GM21737 (cell line): ENCODE measurements at regions not wholly inside any gene's neighbourhood (a gene's known extent, or its start where the extent isn't known, plus 50 kb on each side); places are given as distances from the start of the nearest gene placed in this dataset.
"Not testable (repeated sequence)": the region's sequence is repeated elsewhere in the genome, so short reads cannot be mapped to it uniquely, and the experiment has no call there.

Source experiments
- ATAC-seq: cut with Tn5 transposase; IDR thresholded peaks from one replicate; pipeline ENCODE4 v1.9.1; 2021; ENCODE audit warnings: mild to moderate bottlenecking, moderate library complexity; ENCODE audit not compliant: unreplicated experiment

DNA sequence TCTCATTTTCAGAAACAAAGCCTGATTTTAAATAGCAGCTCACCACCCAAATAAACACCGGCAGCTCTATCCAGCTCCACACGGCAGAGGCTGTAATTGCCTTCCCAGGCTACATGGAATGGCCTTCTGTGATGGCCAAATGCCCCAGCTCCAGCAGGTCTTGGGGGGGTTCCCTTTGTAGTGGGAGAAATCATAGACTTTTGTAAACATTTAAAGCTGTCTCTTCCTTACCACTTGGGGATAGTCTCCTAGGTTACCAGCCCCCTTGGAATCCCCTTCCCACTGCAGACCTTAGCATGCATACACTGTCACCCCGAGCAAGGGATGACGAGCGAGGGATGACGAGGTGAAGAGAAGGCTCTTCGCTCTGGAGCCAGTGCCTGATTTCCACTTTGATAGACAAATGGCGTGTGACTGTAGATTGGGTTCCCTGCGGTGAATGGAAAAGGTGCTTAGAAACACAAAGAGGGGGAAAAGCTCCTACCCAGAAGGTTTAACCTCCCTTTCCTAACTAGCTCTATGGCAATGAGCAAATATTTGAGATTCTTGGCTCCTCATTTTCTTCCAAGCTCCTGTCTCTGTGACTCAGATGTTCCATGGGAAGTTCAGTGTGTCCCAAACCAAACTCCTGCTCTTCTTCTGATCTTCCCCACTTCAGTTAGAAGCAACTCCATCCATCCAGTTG lies 108.0 kb upstream of the CADM1 start:
- ATAC-seq: no peak

DNA sequence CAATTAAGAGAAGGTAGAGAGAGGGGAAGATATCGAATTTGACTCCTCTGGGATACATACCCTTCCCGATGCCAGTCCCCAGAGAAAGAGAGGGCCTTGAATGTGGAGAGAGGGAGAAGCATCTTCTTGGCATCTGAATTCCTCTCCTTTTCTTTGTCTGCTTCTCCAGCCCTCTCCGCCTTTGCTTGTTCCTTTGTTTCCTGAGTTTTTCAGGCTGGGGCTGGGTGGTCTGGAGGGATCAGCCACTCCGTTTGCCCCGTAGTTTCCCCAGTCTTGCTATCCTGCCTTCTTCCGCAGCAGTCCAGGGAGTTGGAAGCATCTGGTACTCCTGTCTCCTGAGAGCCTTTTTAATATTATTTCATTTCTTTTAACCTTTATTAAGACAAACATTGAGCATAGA lies 107.1 kb upstream of the CADM1 start:
- no peak for ATAC-seq

DNA sequence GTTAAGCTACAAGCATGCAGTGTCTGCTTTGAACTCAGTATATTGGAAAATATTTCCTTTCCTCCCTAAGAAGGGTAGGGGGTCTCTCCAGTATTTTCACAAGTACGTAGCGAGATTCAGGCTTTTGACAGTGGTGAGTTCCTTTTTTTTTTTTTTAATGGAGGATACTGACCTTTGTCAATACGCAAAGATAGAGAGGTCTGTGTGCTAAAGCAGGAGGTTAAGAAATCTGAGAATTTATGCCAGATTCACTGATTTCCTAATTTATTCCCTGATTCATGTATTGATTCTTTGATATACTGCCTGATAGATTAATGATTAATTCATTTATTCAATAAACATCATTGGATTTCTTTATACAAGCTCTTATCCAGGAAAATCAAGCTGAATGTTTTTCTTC lies 106.7 kb upstream of the CADM1 start:
- ATAC-seq: no peak

DNA sequence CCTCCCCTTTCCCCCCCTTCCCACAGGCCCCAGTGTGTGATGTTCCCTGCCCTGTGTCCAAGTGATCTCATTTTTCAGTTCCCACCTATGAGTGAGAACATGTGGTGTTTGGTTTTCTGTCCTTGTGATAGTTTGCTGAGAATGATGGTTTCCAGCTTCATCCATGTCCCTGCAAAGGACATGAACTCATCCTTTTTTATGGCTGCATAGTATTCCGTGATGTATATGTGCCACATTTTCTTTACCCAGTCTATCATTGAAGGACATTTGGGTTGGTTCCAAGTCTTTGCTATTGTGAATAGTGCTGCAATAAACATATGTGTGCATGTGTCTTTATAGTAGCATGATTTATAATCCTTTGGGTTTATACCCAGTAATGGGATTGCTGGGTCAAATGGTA lies 106.0 kb upstream of the CADM1 start:
- ATAC-seq: not testable (repeated sequence)

DNA sequence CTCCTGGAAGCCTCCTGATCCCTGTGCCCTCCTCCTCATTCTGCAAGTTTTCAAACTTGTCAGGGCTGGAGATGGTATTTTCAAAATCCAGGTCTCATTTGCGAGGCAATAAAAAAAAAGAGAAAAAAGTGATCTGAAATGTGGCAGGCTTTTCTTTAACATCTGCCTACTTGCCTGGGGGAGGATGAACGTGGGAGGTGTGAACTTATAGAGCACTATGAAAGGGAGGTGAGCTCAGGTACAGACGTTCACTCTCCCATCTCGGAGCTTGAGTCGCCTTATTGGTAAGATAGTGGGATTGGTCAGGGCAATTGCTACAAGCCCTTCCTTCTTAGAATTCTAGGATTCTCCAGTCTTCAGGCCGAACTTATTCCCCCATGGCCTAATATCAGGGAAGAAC lies 104.8 kb upstream of the CADM1 start:
- no peak for ATAC-seq

DNA sequence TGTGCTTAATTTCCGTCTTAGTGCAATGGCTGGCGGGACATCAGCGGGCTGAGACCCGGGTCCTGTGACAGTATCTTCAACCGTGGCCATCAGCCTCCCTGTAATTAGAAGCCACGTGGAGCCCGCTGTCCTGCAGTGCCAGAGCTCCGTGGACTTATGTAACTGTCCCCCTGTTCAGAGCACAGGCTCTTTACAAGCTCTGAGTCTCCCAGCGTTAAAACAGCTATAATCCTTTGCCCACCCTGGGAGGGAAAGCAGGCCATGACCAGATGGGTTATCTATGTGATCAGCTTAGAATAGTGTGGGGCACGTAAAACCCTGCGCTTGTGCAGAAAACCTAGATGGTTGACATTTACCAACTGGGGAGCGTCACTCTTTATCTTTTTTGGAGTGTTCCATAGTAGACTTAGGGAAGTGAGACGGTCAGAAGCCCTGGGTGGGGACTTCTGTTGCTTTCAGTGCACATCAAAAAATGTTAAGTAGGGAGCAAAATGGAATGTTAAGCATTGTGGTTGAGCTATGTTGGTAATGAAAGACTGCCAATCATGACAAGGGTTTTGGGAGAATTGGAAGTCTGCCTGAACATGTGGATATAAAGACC lies 103.5 kb upstream of the CADM1 start:
- ATAC-seq: no peak

DNA sequence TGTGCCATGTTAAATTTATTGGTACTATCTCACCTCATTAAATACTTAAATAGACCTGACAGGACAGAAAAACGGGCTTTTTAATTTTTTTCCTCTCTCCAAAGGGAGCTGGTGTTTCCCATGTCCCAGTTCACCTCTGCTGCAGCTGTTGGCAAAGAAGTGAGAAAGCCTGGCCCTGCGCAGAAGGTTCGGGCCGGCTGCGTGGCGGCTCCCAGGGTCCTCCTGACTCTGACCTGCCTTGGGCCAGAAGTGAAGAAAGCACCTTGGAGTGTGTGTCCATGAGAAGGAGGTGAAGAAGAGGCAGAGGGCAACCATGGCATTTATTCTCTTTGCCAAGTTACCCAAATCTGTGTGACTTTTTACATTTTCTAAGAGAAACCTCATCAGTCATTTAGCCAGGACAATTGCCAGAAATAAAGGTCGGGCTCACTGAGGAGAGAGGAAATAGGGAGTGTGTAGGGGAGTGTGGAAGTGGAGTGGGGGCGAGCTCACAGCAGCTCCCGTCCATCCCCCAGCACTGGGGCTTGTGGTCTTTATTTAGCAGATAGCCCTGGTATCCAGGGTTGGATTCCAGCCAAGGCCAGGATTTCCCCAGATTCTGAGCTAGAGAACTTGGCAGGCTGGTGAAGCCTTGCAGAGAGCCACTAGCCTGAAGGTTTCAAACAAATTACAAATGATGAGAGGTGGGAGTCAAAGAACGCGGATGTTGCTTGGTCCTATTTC lies 102.4 kb upstream of the CADM1 start:
- ATAC-seq: no peak

DNA sequence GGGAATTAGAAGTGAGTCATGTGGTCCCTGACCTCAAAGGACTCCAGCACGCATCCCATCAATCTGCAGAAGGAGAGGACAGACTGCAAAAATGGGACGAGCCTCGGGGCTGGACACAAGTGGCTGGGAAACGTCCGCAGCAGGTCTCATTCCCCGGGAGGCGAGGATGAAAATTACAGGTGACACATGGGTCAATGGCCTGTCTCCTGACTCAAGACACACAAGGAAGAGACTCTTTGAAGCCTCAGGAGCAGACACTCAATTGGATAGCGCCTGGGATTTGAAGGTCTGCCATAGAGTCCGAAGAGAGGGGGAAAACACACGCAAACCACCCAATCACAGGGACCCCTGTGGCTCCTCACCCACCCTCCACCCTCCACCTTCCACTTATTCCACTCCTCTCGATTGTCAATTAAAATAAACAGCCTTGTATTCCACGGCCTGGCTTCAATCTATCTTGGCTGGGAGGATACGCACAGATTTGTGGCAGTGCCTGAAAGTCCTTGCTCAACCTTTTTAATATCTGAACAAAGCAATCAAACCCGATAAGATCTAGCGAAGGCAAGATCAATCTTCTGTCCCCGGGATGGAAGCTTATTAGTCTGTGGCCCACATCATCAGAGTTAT lies 101.8 kb upstream of the CADM1 start:
- ATAC-seq: no peak

DNA sequence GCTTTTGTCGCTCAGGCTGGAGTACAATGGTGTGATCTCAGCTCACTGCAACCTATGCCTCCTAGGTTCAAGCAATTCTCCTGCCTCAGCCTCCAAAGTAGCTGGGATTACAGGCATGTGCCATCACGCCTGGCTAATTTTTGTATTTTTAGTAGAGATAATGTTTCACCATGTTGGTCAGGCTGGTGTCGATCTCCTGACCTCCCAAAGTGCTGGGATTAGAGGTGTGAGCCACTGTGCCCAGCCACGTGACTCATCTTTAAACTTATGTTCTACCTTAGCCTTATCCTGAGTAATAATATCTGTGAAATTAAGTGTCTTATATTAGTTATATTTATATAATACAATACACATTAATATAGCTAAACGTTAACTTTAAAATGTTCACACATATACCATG lies 101.2 kb upstream of the CADM1 start:
- ATAC-seq: not testable (repeated sequence)

DNA sequence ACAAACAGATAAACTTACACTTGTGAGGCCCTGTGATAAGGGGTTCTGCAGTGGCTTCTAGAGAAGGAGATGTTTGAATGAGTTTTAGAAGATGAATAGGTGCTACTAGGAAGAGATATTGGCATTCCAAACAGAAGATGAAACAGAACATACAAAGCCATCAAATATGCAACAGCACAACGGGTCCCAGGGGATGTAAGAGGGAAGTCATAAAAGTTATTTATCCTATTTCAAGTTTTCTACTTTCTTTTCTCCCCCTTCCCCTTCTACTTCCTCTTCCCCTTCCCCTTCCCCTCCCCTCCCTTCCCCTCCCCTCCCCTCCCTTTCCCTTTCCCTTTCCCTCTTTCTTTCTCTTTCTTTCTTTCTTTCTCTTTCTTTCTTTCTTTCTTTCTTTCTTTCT lies 94.9 kb upstream of the CADM1 start:
- ATAC-seq: no peak

DNA sequence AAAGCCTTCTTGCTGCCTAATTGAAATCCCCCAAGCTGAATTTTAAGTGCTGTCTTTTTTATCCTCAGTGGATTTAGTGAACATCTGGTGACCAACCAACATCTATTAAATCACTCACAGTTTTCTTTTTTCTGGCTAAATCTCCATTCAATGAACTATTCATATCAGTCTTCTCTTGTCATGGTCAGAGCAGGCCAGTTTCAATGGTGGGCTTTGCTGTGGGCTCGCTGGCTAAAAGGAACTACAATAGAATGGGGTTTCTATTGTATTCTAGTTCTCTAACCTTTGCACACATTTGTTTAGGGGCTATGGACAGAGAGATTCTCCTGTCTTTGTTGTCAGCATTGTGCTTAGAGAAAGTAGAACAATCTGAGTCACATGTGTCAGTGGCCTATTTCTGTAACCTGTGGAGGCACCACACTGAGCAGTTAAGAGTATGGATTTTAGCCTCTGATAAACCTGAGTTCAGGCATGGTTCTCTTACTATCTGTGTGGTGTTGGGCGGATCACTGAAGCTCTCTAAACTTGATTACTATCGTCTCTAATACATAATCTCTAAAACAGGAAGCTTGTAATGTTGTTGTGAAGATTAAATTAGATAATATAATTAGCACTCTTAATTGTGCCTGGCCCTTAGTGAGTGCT lies 94.2 kb upstream of the CADM1 start:
- ATAC-seq: no peak

DNA sequence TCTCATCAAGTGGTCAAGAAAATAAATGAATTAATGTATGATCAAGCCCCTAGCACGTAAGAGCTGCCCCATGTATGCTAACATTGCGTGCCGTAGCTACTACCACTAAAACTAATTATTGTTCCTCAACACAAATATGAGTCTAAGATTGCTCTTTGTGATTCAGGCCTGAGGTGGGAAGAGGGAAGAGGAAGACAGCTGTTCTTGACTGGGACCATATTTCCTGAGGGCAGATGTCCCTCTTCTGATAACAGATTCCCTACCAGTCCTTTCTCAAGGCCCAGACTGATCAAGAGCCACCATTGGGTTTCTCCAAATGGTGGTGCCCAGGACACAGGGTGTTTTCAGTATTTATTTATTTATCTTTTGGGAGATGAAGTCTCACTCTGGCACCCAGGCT lies 87.2 kb upstream of the CADM1 start:
- no peak for ATAC-seq

DNA sequence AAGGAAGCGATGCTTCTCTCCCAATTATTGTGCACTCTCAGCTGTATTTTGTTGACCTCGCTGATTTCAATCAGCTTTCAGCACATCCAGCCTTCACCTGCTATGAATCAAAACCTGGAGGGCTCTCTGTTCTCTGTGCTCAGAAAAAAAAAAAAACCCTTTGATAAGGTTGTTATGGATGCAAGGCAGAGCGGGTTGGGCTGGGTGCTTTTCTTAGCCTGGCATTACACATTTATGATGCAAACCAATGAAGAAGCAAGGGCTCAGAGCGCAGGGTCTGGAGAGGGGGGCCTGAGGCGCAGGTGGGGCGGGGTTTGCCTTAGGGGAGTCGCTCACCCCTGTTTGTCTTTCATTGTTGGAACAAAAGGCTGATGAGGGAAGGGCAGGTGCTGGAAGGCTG lies 86.0 kb upstream of the CADM1 start:
- no peak for ATAC-seq

DNA sequence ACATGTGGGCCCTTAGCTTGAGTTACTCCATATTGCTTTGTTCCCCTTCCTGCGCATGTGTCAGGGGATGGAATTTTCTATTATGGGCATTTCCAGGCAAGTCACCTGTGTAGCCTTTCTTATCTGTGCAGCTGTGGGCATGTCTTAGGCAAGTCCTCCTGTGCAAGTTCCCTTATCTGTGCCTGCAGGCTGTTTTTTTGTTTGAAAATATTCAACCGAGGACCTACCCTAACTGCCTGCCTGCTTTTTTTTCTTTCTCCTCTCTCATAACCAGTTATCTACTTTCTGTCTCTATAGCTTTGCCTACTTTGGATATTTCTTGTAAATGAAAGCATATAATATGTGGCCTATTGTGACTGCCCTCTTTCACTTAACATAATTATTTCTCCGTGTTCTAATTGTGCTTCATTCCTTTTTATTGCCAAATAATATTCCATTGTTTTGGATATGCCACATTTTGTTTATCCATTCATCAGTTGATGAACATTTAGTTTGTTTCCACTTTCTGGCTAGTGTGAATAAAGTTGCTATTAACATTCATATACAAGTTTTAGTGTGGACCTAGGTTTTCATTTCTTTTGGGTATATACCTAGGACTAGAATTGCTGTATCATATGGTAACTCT lies 83.6 kb upstream of the CADM1 start:
- no peak for ATAC-seq

DNA sequence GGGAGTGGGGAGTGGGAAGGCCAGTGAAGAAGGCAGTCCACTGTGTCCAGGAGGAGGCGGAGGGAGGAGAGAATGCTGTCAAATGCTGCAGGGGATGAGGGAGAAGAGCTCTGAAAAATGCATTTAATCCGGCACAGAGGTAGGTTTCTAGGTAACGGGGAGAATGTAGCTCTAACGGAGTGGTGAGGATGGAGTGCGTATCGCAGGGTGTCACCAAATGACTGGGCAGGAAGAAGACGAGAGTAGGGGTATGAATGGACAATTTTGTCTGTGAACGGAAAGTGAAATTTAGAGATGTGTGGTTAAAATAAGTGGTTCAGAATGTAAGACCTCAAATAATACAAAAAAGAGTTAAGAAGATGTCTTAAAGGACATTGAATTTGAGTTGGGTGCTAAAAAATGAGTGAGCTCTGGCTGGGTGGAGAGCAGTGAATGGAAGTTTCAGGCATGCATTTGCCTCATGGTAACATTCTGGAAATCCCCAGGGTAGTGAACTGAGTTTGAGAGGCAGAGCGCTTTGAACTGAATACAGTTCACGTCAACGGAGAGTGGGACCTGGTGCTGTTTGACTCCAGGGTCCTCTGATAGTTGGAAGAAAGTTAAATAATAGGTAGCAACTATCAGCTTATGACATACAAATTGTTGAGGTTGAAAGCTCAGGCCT lies 81.3 kb upstream of the CADM1 start:
- ATAC-seq: no peak

DNA sequence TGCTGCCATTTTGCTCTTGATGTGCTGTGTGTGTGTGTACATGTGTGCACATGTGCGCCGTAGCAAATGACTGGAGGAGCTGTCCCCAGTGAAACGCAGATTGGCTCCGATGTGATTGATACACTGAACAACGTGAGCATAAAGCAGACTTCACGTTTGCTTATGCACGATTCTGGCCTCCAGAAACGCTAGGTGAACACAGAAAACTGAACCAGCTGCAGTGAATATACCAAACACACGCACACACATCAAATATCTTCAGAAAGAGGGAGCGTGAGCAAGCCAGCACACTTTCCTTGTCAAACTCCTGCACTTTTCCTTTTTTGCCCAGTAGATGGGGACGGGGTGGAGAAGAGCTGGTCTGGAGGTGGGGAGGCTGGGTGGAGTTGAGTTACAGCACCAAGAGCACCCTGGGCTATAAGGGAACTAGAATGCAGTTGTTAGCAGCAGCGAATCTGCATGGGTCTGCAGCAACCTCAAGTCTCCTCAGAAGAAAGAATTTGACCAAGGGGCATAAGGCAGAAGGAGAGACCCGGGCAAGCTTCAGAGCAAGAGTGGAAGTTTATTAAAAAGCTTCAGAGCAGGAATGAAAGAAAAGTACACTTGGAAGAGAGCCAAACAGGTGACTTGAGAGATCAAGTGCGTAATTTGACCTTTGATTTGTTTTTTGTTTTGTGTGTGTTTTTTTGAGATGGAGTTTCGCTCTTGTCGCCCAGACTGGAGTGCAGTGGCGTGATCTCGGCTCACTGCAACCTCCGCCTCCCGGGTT lies 77.8 kb upstream of the CADM1 start:
- no peak for ATAC-seq

DNA sequence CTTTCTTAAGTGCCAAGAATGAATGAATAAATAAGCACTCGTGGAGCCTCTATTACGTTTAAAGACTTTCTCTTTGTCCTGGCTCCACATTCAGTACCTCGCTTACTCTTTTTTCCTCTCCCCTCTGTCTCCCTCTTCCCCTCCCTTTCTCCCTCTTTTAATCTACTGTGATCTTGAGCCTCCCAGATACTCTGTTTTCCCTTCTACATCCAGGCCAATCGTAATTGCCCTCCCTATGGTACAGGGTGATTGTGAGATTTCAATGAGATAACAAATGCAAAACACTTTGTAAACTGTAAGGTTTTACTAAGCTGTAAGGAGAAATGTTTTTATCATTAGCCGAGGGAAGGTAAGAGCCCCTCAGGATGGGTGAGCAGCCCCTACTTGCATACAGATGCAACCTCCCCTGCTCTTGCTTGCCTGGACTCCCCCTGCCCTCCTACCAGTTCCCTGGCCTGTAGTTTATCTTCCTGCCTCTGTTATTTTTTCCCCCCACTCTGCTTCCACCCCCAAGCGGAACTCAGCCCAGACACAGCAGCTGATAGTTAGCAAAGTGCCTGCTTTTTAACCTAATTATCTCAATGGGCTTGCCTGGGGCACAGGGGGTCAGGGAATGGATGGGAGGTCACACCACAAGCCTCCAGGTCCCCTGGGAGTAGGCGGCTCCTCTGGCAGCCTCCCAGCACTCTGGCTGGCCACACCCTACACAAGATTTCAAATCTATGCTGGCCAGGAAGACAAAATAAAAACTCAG lies 76.9 kb upstream of the CADM1 start:
- no peak for ATAC-seq

DNA sequence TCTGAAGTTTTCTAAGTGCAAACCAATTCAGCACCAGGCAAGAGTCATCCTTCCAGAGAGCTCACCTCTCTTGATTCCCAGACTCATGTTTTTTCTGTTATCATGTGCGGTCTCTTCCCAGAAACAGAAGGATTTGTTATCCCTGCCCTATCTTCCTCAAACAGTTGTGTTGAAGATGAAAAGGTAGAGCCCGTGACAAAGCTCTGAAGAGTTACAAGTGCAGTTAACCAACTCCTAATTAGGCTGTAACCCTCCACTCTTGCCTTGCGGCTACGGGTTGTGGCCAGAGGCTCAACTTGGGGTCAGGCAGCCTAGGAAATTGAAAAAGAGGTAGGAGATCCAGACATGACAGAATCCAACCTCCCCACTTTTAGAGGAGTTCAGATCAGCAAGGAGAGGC lies 76.2 kb upstream of the CADM1 start:
- ATAC-seq: no peak
